GM19099 (cell line): ENCODE measurements at regions not wholly inside any gene's neighbourhood (a gene's known extent, or its start where the extent isn't known, plus 50 kb on each side); places are given as distances from the start of the nearest gene placed in this dataset.

Experiments
- POLR2A ChIP-seq: IDR thresholded peaks from 3 replicates; pipeline ENCODE4 v1.6.1; 2011; ENCODE audit warnings: low read depth; ENCODE audit not compliant: insufficient read length; ENCODE audit errors: extremely low read depth

DNA sequence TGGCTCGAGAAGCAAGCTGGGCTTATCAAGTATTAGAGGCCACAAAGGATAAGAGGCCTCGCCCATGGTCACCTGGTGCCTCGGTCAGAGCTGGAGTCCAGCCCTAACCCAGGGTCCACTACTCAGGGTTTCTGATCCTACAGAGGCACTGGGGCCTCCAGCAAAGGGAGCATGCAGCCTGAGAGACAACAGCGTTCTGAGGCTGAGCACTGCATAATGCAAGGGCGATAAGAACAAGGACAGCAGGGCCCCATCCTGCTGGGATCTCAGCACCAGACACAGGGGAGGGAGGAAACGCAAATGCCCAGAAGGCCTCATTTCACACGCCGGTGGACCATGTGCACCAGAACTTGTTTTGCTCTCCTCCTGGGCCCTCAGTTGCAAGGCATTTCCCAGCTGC lies 63.0 kb downstream of the C5orf15 start:
- no peak for TF ChIP-seq POLR2A

DNA sequence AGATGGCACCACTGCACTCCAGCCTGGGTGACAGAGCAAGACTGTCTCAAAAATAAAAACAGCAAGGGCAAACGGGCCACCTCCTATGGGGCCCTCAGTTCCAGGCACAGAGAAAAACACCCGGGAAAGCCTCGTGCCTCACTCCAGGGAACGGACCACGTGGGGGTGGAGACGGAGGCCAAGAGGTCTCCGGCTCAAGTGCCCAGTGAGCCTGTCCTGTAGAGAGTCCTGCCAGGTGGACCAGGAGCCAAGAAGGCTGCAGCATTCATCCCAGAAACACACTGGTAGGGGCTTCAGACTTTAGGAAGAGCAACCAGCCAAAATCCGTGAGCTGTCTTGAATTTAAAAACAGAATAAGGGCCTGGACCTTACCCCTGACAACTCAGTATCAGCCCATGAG lies 63.8 kb downstream of the C5orf15 start:
- TF ChIP-seq POLR2A: no peak

DNA sequence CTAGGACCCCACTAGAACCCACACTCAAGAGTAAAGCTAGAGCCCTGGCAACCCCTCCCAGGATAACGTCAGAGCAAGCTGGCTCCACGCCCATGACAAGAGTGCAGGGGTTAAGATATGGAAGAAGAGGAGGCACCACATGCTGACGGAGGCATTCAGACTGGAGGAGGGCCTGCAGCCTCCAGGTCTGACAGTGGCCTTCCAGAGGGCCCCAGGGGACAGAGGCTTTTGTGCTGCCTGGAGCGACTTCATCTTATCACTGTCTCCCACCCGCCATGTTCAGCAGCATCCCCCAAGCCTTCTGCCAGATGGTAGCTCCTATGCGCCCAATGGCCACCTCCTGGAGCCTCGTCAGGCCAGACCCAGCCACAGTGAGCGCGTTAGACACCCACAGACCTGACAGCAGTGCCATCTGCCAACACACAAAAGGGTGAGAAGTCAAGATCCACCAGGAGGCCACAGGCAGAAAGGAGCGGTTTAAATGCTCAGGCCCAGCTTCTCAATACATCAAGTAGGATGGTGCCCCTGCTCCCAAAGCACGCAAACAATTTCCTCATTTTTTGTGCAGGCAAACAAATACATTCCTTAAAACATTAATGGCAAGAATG lies 65.8 kb downstream of the C5orf15 start:
- TF ChIP-seq POLR2A: no peak

DNA sequence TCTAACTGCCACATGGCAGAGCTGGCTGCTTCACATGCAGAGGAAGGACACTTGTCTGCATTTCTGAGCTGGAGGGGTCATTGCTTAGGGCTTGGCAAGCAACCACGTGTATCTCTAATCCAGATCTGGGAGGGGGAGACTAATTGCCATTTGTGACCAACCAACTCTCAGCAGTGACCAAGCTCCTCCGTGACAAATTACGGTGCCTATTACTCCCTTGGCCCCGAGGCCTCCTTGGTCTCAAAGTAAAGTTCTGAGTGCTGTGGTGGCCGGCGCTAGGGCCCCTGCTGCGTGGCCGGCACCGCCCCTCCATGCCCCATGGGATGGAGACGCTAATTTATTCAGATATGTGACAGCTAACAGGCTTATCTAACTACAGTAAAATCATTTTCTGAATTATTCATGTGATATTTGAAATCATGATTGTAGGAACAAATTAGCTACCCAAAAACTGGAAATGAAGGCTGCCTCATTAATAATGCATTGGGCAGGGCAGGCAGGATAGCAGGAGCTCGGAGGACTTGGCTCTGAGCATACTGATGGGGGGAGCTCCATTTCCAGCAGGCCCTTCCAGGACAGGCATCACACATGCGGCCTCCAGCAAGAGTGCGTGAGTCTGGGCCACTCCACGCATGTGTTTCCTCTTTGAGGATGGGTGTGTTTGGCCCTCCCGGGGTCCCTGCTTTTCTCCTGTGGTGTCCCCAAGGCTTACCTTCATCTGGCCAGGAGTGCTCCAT lies 67.7 kb downstream of the C5orf15 start:
- TF ChIP-seq POLR2A: no peak

GRCh38 chr5:133899506-133899905 lies 68.9 kb downstream of the C5orf15 start:
- TF ChIP-seq POLR2A: no peak

GRCh38 chr5:133898440-133898839 lies 70.0 kb downstream of the C5orf15 start:
- no peak for TF ChIP-seq POLR2A

GRCh38 chr5:133897431-133897830 lies 71.0 kb downstream of the C5orf15 start:
- TF ChIP-seq POLR2A: no peak

DNA sequence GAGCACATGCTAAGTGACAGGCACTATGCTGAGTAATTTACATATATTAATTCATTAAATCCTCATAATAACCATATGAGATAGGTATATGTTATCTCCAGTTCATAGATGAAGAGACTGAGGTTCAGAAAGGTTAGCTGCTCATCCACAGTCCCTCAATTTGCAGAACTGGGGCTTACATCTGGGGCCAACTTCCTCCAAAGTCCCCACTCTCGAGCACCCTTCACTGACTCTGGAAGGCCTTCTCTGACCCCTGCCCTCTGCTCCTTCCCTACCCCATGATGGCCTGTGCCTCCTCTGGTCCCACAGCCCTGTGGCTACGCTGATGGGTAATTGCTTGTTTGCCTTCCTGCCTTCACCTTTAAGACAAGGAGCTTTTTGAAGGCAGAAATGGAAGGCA lies 71.6 kb downstream of the C5orf15 start:
- no peak for TF ChIP-seq POLR2A

GRCh38 chr5:133895979-133896845 lies 72.2 kb downstream of the C5orf15 start:
- TF ChIP-seq POLR2A: no peak

- no peak for TF ChIP-seq POLR2A
Observed at GRCh38 chr5:133894143-133894542, 74.3 kb downstream of the C5orf15 start.

- TF ChIP-seq POLR2A: no peak
Observed at GRCh38 chr5:133892774-133893173, 75.7 kb downstream of the C5orf15 start.

- no peak for TF ChIP-seq POLR2A
Observed at GRCh38 chr5:133892306-133892705, 76.1 kb downstream of the C5orf15 start.

GRCh38 chr5:133891390-133891789 lies 77.0 kb downstream of the C5orf15 start:
- TF ChIP-seq POLR2A: no peak

DNA sequence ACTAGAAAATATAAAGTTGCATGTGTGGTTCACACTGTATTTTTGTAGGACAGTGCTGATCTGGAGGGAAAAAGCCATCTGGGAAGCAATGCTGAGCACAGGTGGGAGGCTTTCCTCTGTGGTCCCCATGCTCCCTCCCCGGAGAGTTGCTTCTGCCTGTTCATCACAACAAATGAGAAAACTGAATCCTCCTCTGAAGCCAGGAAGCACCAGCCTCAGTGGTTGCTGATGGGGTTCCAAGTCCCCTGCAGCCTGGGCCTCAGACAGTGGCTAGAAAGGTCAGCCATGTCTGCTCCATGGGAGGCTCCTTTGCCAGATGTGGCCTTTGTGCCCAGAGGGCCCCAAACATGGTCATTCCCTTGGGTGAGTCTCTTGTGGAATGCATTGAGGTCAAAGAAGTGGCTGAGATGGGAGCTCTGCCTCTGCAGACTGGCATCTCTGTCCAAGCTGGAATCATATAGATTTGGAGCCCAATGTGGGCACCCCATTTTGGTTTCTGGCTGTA lies 77.6 kb downstream of the C5orf15 start:
- TF ChIP-seq POLR2A: no peak

DNA sequence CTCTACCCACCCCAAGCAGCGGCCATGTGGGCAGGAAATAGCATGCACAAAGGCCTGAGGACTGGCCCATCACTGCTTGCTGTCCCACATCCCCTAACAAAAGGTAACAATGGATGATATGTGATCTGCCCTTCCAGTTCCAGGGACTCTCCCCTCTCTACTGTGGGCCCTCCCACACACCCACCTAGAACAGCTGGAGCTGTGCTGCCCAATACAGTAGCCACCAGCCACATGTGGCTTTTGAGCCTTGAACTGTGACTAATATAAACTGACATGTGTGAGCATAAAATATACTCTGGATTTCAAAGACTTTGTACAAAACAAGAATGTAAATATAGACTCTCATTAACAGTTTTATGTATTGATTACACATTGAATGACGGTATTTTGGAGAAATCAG lies 78.1 kb downstream of the C5orf15 start:
- no peak for TF ChIP-seq POLR2A
